Cardiac muscle cell (in vitro differentiated cells and primary cell): ENCODE measurements at regions not wholly inside any gene's neighbourhood (a gene's known extent, or its start where the extent isn't known, plus 50 kb on each side); places are given as distances from the start of the nearest gene placed in this dataset.

Experiments
- DNase-seq, 2 donors: peaks; one replicate each; pipeline versions ENCODE4 v3.0.0 to v3.0.0-alpha.2; 2010 to 2017; ENCODE audit warnings: low read depth in 1 of 2, low spot score in 1 of 2
- H3K27ac ChIP-seq: fragments of 200-600 bp; sonication (generic); 2 replicates; pipeline ENCODE4 v1.5.1; 2016
- H3K27me3 ChIP-seq: fragments of 200-600 bp; sonication (generic); 2 replicates; pipeline ENCODE4 v1.6.0; 2016; ENCODE audit warnings: control low read depth
- H3K36me3 ChIP-seq: fragments of 200-600 bp; sonication (generic); 2 replicates; pipeline ENCODE4 v1.5.1; 2016; ENCODE audit warnings: control low read depth
- H3K4me1 ChIP-seq: fragments of 200-600 bp; sonication (generic); 2 replicates; pipeline ENCODE4 v1.8.1; 2017; ENCODE audit warnings: low read depth, mild to moderate bottlenecking, mixed run types
- H3K4me3 ChIP-seq: fragments of 200-600 bp; sonication (generic); 2 replicates; pipeline ENCODE4 v1.5.1; 2016; ENCODE audit warnings: mild to moderate bottlenecking
- H3K9me3 ChIP-seq: fragments of 200-600 bp; sonication (generic); 2 replicates; pipeline ENCODE4 v1.5.1; 2017; ENCODE audit warnings: low read depth, mild to moderate bottlenecking, control low read depth
- TF ChIP-seq, protein P1 (sequence below): IDR thresholded peaks from 2 replicates; pipeline ENCODE4 v1.5.1; 2012; ENCODE audit warnings: low read depth, mild to moderate bottlenecking, low read length

DNA sequence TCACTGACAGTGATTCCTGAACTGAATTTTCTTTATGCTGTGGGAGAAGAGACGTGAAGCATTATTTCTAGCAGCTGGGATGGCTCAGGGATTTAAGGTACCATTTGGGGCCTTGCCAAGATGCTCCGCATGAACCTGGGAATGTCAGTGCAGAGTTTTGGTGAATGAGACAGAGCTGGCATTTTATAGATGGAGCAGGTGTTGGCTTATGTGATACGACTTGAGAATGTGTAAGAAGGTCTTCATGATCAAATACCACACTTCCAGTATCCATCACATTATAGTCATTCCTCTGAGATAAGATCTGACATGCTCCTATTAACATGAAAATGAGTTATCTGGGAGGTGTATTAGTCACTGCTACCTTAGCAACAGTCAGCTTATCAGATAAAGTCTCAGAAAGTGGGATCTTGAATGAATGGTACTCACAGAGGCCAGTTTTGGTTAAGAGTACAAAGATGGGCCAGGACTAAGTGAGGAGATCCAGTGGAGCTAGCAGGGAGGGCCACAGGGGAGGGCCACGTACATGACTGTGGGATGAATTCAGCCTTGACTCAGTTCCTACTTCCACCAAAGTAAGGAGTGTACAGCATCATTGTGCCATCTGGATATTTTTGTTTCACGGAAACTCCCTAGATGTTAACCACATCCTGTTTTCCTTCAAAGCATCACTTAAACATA is 116.7 kb downstream of the SPCS3 start:
- Histone ChIP-seq H3K4me1 (no peaks in the 10 kb centered on the region), H3K27me3 (no peaks in the 10 kb centered on the region), H3K4me3 (no peak overlapping the region), H3K9me3 (no peaks in the 10 kb centered on the region), H3K27ac (no peak overlapping the region), H3K36me3 (no peaks in the 10 kb centered on the region)
- peak in 1 of 2 donors; percentile 61 for DNase-seq
- TF ChIP-seq, protein P1, sequence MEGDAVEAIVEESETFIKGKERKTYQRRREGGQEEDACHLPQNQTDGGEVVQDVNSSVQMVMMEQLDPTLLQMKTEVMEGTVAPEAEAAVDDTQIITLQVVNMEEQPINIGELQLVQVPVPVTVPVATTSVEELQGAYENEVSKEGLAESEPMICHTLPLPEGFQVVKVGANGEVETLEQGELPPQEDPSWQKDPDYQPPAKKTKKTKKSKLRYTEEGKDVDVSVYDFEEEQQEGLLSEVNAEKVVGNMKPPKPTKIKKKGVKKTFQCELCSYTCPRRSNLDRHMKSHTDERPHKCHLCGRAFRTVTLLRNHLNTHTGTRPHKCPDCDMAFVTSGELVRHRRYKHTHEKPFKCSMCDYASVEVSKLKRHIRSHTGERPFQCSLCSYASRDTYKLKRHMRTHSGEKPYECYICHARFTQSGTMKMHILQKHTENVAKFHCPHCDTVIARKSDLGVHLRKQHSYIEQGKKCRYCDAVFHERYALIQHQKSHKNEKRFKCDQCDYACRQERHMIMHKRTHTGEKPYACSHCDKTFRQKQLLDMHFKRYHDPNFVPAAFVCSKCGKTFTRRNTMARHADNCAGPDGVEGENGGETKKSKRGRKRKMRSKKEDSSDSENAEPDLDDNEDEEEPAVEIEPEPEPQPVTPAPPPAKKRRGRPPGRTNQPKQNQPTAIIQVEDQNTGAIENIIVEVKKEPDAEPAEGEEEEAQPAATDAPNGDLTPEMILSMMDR, result no peak

DNA sequence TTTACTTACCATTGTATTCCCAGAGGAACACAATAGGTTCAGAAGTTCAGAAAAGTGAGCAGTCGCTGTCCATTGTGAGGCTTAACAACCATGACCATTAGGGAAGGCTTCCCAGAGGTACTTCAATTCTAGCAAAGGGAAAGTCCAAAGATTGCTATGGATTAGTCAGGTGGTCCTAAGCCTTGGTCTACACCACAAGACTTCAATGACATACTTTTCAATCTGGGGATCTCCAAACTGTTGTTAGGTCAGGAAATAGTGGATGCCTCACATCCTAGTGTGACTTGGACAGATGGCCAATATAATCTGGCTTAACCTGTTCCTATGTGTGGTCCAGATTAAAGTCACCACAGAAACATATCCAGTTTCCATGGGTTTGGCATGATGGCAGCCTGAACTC is 118.0 kb downstream of the SPCS3 start:
- no peaks in the 10 kb centered on the region for H3K9me3 ChIP-seq
- no peak overlapping the region for H3K4me3 ChIP-seq
- H3K27me3 ChIP-seq, result no peaks in the 10 kb centered on the region
- H3K36me3 ChIP-seq, result no peaks in the 10 kb centered on the region
- DNase-seq, result no peak
- no peaks in the 10 kb centered on the region for H3K4me1 ChIP-seq
- TF ChIP-seq, protein P1, result no peak
- no peak overlapping the region for H3K27ac ChIP-seq

DNA sequence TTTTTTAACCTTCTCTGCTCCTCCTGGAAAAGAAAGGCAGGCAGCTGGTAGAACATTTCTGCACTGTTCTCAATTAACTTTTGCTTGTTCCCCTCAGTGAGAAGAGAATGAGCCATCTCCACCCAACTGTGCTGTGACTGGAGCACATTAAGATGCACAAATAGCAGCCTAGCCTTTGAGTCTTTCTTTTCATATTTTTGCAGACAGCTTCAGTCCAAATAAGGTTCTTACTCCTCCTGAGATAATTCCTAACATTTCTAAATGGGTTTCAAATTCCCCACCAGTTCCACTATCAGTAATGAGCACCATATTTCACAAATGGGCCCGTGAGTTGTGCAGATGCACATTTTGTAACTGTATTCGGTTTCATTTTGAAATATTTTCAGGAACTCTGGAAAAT is 118.6 kb downstream of the SPCS3 start:
- no peaks in the 10 kb centered on the region for H3K4me1 ChIP-seq
- H3K9me3 ChIP-seq, result no peaks in the 10 kb centered on the region
- H3K36me3 ChIP-seq, result no peaks in the 10 kb centered on the region
- H3K27ac ChIP-seq, result no peak overlapping the region
- TF ChIP-seq, protein P1, result no peak
- no peaks in the 10 kb centered on the region for H3K27me3 ChIP-seq
- DNase-seq, result no peak
- H3K4me3 ChIP-seq, result no peak overlapping the region

DNA sequence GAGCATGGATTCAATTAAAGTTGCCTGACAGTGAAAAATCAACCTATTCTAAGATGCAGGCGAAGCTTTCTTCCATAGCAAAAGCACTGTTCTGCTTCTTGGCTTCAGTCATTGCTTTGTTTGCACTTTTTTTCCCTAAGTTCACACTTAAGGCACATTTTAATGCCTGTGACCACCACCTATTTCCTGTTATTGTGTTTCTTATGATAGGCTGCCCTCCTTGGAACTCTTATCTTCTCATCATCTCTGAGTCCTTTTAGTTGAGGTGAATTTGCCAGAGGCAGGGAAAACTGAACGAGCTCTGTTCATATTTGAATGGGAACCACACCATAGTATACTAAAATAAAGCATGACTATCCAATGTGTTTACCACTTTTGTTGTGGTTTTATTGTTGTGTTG is 119.8 kb downstream of the SPCS3 start:
- Histone ChIP-seq H3K4me3 (no peak overlapping the region), H3K4me1 (no peaks in the 10 kb centered on the region), H3K27me3 (no peaks in the 10 kb centered on the region), H3K9me3 (no peaks in the 10 kb centered on the region), H3K36me3 (no peaks in the 10 kb centered on the region), H3K27ac (no peak overlapping the region)
- DNase-seq, result no peak
- TF ChIP-seq, protein P1, result no peak

DNA sequence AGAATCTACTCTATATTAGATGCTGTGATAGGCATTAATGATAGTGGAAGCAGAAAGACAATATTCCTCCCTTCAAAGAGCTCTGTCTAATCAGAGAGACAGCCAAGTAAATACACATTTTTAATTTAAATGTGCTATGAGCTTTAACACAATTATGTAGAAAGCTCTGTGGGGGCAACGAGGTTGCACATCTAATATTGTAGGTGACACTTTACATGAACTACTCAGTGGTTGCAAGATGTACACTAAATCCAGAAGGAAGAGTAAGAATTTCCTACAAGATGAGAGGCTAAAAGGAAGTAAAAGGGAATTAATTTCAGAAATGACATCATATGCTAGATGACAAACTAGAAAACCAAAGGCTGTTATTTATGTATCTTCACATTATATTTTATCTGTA is 120.9 kb downstream of the SPCS3 start:
- Histone ChIP-seq H3K27ac (no peak overlapping the region), H3K36me3 (no peaks in the 10 kb centered on the region), H3K4me1 (no peaks in the 10 kb centered on the region), H3K27me3 (no peaks in the 10 kb centered on the region), H3K4me3 (no peak overlapping the region), H3K9me3 (no peaks in the 10 kb centered on the region)
- DNase-seq, result no peak
- TF ChIP-seq, protein P1, result no peak
